HepG2 (cell line): ENCODE measurements at regions not wholly inside any gene's neighbourhood (a gene's known extent, or its start where the extent isn't known, plus 50 kb on each side); places are given as distances from the start of the nearest gene placed in this dataset.

ENCODE experiments used
- ATAC-seq: fragments of 200-7000 bp; cut with Tn5 transposase; 3 replicates; pipeline ENCODE4 v1.9.1; 2020; ENCODE audit warnings: mild to moderate bottlenecking, moderate library complexity
- BruUV-seq: library from RNA; stranded (reverse); fragments of 400-500 nt; replicated peaks from 2 replicates; lab custom pipeline; 2021; lab: Mats Ljungman, UMichigan
- CTCF ChIA-PET: fragments of 300-600 bp; formaldehyde crosslinking; extraction: SDS; loops from one replicate; lab custom pipeline; 2021; ENCODE audit warnings: low total read pairs, inconsistent platforms, low intra/inter-chr PET ratio; lab: Yijun Ruan, JAX
- POLR2A ChIA-PET: fragments of 350-600 bp; sonication (Branson Sonifier 250); formaldehyde crosslinking; loops from one replicate; lab custom pipeline; 2020; ENCODE audit warnings: antibody characterized with exemption, inconsistent platforms; lab: Yijun Ruan, JAX
- DNase-seq: peaks from one replicate; pipeline ENCODE4 v3.0.0-alpha.2; 2015; ENCODE audit warnings: low spot score
- FAIRE-seq: peaks from 3 replicates; lab custom pipeline; 2011; peaks lifted over from hg19 to GRCh38; lab: Jason Lieb, UNC
- H2AFZ ChIP-seq: one replicate; pipeline ENCODE4 v1.6.1; 2011; ENCODE audit warnings: low read length, inconsistent platforms
- H3K27ac ChIP-seq: fragments of 300-600 bp; 3 replicates; pipeline ENCODE4 v1.8.0; 2011; ENCODE audit warnings: mixed run types, mild to moderate bottlenecking, mixed read lengths, low read length, inconsistent platforms; ENCODE audit not compliant: insufficient read depth; ENCODE audit errors: extremely low read length
- H3K27me3 ChIP-seq, 2 experiments: fragments of 200-600 bp in 1 of 2; 2 replicates in 1 of 2; 3 replicates in 1 of 2; pipeline versions ENCODE4 v1.6.0 to v1.8.0; 2011; ENCODE audit warnings: low read length in 2 of 2, mild to moderate bottlenecking in 2 of 2, moderate library complexity in 2 of 2, inconsistent platforms in 1 of 2; ENCODE audit not compliant: insufficient read depth in 2 of 2, control insufficient read depth in 1 of 2
- H3K36me3 ChIP-seq, 2 experiments: fragments of 200-600 bp in 1 of 2; replicated peaks in 1 of 2; 2 replicates in 1 of 2; 3 replicates in 1 of 2; pipeline versions ENCODE4 v1.5.1 to v1.8.0; 2011; ENCODE audit warnings: low read length in 2 of 2, inconsistent platforms in 1 of 2; ENCODE audit not compliant: insufficient read depth in 2 of 2, control insufficient read depth in 1 of 2
- H3K4me1 ChIP-seq: 2 replicates; pipeline ENCODE4 v1.5.1; 2012; ENCODE audit warnings: low read length, inconsistent platforms; ENCODE audit not compliant: insufficient read depth
- H3K4me2 ChIP-seq: 2 replicates; pipeline ENCODE4 v1.6.0; 2011; ENCODE audit warnings: low read depth, low read length, inconsistent platforms
- H3K4me3 ChIP-seq, 3 experiments: fragments of 200-600 bp in 1 of 3; sonication (generic), shearing (Covaris generic) in 1 of 3; replicated peaks in 1 of 3; 2 replicates each; pipeline ENCODE4 v1.5.1; 2011 to 2016; ENCODE audit warnings: low read length in 3 of 3, inconsistent platforms in 2 of 3, low read depth in 2 of 3, mild to moderate bottlenecking in 2 of 3, control low read depth in 1 of 3, mixed read lengths in 1 of 3; ENCODE audit not compliant: insufficient read depth in 1 of 3
- H3K79me2 ChIP-seq: one replicate; pipeline ENCODE4 v1.6.1; 2011; ENCODE audit warnings: low read length, inconsistent platforms; ENCODE audit not compliant: insufficient read depth
- H3K9ac ChIP-seq: 2 replicates; pipeline ENCODE4 v1.6.0; 2011; ENCODE audit warnings: mild to moderate bottlenecking, low read depth, low read length, inconsistent platforms; ENCODE audit not compliant: insufficient read depth
- H3K9me3 ChIP-seq: 2 replicates; pipeline ENCODE4 v1.5.1; 2012; ENCODE audit warnings: mild to moderate bottlenecking, low read length
- H4K20me1 ChIP-seq: 2 replicates; pipeline ENCODE4 v1.6.0; 2011; ENCODE audit warnings: inconsistent platforms, mild to moderate bottlenecking, low read length, moderate library complexity; ENCODE audit not compliant: insufficient read depth
- DMAP1 ChIP-seq: IDR thresholded peaks from 2 replicates; pipeline ENCODE4 v1.6.1; 2016
- DNMT1 ChIP-seq: sonication (generic); formaldehyde crosslinking; IDR thresholded peaks from 2 replicates; pipeline ENCODE4 v1.5.1; 2020; ENCODE audit warnings: mild to moderate bottlenecking, missing genetic modification reagents
- KDM6A ChIP-seq: IDR thresholded peaks from 2 replicates; pipeline ENCODE4 v1.6.1; 2016; ENCODE audit warnings: low read depth
- NCOA5 ChIP-seq: sonication (generic); formaldehyde crosslinking; IDR thresholded peaks from 2 replicates; pipeline ENCODE4 v1.4.0; 2020; ENCODE audit warnings: missing genetic modification reagents
- PCBP2 ChIP-seq: fragments of 200-400 bp; formaldehyde crosslinking; optimal IDR thresholded peaks from 2 replicates; pipeline ENCODE3; 2018; ENCODE audit warnings: low read length, low read depth; ENCODE audit not compliant: poor library complexity, severe bottlenecking
- RXRA ChIP-seq: sonication (generic); formaldehyde crosslinking; IDR thresholded peaks from 2 replicates; pipeline ENCODE4 v1.5.1; 2020; ENCODE audit warnings: missing genetic modification reagents
- TCF7L2 ChIP-seq: IDR thresholded peaks from 2 replicates; pipeline ENCODE4 v1.6.1; 2011; ENCODE audit warnings: mild to moderate bottlenecking, low read depth, low read length, moderate library complexity
- ZBTB1 ChIP-seq: sonication (generic); formaldehyde crosslinking; IDR thresholded peaks from 2 replicates; pipeline ENCODE4 v1.4.0; 2020; ENCODE audit warnings: missing genetic modification reagents, borderline replicate concordance
- ZNF101 ChIP-seq: sonication (generic); formaldehyde crosslinking; IDR thresholded peaks from 2 replicates; pipeline ENCODE4 v1.4.0; 2020; ENCODE audit warnings: mild to moderate bottlenecking, low read depth, missing genetic modification reagents, borderline replicate concordance
- ZSCAN29 ChIP-seq: sonication (generic); formaldehyde crosslinking; conservative IDR thresholded peaks from 2 replicates; pipeline ENCODE4 v1.4.0; 2020; ENCODE audit warnings: mild to moderate bottlenecking, missing genetic modification reagents
- WGBS: methylation state at CpG from one replicate; pipeline ENCODE4 v1.1.6; 2017; ENCODE audit warnings: low lambda C conversion rate; 5-methylcytosine and 5-hydroxymethylcytosine counted together
- in situ Hi-C: cut with HindIII; loops from 2 replicates; pipeline ENCODE4 v1.10.0; 2017; ENCODE audit warnings: low pct_unique_long_range_greater_than_20kb; ENCODE audit not compliant: extremely low pct_ligation_motif_present
- intact Hi-C: fragments of 100-400 bp; cut with micrococcal nuclease; formaldehyde crosslinking; loops from one replicate; pipeline ENCODE4 v1.10.0; 2022; ENCODE audit not compliant: unreplicated experiment
- small RNA-seq, 3 experiments: library from RNA; depleted of rRNA; stranded (forward); fragments of <200 nt; gene quantifications; one replicate each; pipeline ENCODE3, GENCODE V24; 2012; ENCODE audit warnings: low read depth in 2 of 3, low replicate concordance in 1 of 3; ENCODE audit not compliant: insufficient read length in 3 of 3, insufficient read depth in 2 of 3
- TF ChIP-seq, protein P1 (sequence below): IDR thresholded peaks from 2 replicates; pipeline ENCODE4 v1.6.1; 2016; ENCODE audit warnings: missing biosample characterization, missing genetic modification reagents, low read depth

DNA sequence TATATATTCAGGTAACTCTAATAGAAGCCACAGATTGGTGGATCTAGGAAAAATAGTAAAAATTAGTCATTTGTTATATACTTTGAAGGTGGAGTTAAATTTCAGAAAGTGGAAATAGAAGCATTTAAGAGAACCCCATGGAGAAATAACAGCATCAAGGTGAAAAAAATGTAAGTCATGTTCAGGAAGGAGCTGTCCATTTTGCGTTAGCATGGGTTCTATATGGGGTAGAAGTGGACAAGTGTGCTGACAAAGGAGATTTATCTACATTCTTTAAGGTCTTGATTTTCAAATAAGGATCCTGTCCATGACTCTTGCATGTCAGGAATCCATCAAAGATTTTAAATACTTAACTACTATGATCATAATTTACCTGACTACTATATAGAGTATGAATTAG, 50.2 kb upstream of the ROBO1 start:
- Histone ChIP-seq H3K79me2 (no peaks in the 10 kb centered on the region), H3K9ac (no peak overlapping the region), H3K4me3 (no peak overlapping the region), H2AFZ (no peak overlapping the region), H3K9me3 (peaks cover 21% of the 10 kb centered on the region), H4K20me1 (no peaks in the 10 kb centered on the region), H3K27me3 (no peaks in the 10 kb centered on the region), H3K36me3 (no peaks in the 10 kb centered on the region)
- 7% methylated on average over 1 of the region's 1 CpG for WGBS
- ChIA-PET CTCF (no interaction called here), POLR2A (no interaction called here)
- DNase-seq (no peak), FAIRE-seq (no peak), ATAC-seq (no peak)
- in situ Hi-C loops = no loop called here
- BruUV-seq = no TSS peak
- TF ChIP-seq NCOA5 (CRISPR knock-in tag) = no peak
- TF ChIP-seq, protein P1, sequence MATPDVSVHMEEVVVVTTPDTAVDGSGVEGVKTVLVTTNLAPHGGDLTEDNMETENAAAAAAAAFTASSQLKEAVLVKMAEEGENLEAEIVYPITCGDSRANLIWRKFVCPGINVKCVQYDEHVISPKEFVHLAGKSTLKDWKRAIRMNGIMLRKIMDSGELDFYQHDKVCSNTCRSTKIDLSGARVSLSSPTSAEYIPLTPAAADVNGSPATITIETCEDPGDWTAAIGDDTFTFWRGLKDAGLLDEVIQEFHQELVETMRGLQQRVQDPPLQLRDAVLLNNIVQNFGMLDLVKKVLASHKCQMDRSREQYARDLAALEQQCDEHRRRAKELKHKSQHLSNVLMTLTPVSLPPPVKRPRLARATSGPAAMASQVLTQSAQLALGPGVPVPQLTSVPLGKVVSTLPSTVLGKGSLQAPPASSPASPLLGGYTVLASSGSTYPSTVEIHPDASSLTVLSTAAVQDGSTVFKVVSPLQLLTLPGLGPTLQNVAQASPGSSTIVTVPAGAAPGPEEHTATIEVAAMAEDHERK (CRISPR knock-in tag) = no peak
- TF ChIP-seq PCBP2 = no peak
- TF ChIP-seq KDM6A (CRISPR knock-in tag) = no peak
- no peak for TF ChIP-seq DNMT1 (CRISPR knock-in tag)
- TF ChIP-seq ZBTB1 = no peak
- no peak for TF ChIP-seq TCF7L2
- no peak for TF ChIP-seq DMAP1 (CRISPR knock-in tag)
- no peak for TF ChIP-seq ZSCAN29
- no peak for TF ChIP-seq RXRA (CRISPR knock-in tag)
- TF ChIP-seq ZNF101 (CRISPR knock-in tag) = no peak
- TF ChIP-seq, all 625 proteins: peak for 0
- Histone ChIP-seq H3K4me2 (no peak overlapping the region), H3K4me1 (no peaks in the 10 kb centered on the region), H3K27ac (no peak overlapping the region)
- intact Hi-C loops = no loop called here

Small RNA genes lying in the stretch of these regions (small RNA-seq; reads per million reads assigned to genes)
- gene AC108740.1 = 0 reads per million in 3 experiments
